ENCODE measurements at regions not wholly inside any gene's neighbourhood (a gene's known extent, or its start where the extent isn't known, plus 50 kb on each side); places are given as distances from the start of the nearest gene placed in this dataset.
"Not testable (repeated sequence)": the region's sequence is repeated elsewhere in the genome, so short reads cannot be mapped to it uniquely, and the experiment has no call there.

GRCh38 chr4:164239433-164239832 is 514.5 kb upstream of the SMIM31 start:
- DNase-seq, result no peak

- DNase-seq, result no peak
Measured at GRCh38 chr4:164239976-164240375, 514.0 kb upstream of the SMIM31 start.

GRCh38 chr4:164251257-164251656 is 502.7 kb upstream of the SMIM31 start:
- no peak for DNase-seq

- no peak for DNase-seq
Measured at GRCh38 chr4:164252286-164252685, 501.6 kb upstream of the SMIM31 start.

- no peak for DNase-seq
Measured at GRCh38 chr4:164261831-164262230, 492.1 kb upstream of the SMIM31 start.

- not testable (repeated sequence) for DNase-seq
Measured at GRCh38 chr4:164262508-164262907, 491.4 kb upstream of the SMIM31 start.

- DNase-seq, result peak; percentile 0
Measured at GRCh38 chr4:164277414-164277813, 476.5 kb upstream of the SMIM31 start.

- DNase-seq, result no peak
Measured at GRCh38 chr4:164287173-164287572, 466.8 kb upstream of the SMIM31 start.

- no peak for DNase-seq
Measured at GRCh38 chr4:164288578-164288977, 465.4 kb upstream of the SMIM31 start.

GRCh38 chr4:164293203-164293602 is 460.7 kb upstream of the SMIM31 start:
- no peak for DNase-seq

- DNase-seq, result no peak
Measured at GRCh38 chr4:164293743-164294142, 460.2 kb upstream of the SMIM31 start.

- DNase-seq, result no peak
Measured at GRCh38 chr4:164301430-164301829, 452.5 kb upstream of the SMIM31 start.

- DNase-seq, result peak; percentile 20
Measured at GRCh38 chr4:164304101-164304639, 449.8 kb upstream of the SMIM31 start.

GRCh38 chr4:164304861-164305260 is 449.1 kb upstream of the SMIM31 start:
- no peak for DNase-seq

- no peak for DNase-seq
Measured at GRCh38 chr4:164307262-164307661, 446.7 kb upstream of the SMIM31 start.

- no peak for DNase-seq
Measured at GRCh38 chr4:164312671-164313070, 441.3 kb upstream of the SMIM31 start.

GRCh38 chr4:164313853-164314252 is 440.1 kb upstream of the SMIM31 start:
- DNase-seq, result no peak

- no peak for DNase-seq
Measured at GRCh38 chr4:164318350-164318749, 435.6 kb upstream of the SMIM31 start.

- DNase-seq, result no peak
Measured at GRCh38 chr4:164319688-164320087, 434.2 kb upstream of the SMIM31 start.

- DNase-seq, result no peak
Measured at GRCh38 chr4:164320847-164321246, 433.1 kb upstream of the SMIM31 start.

GRCh38 chr4:164326056-164326455 is 427.9 kb upstream of the SMIM31 start:
- no peak for DNase-seq

GRCh38 chr4:164337219-164337944 is 416.5 kb upstream of the SMIM31 start:
- DNase-seq, result no peak

- no peak for DNase-seq
Measured at GRCh38 chr4:164343472-164343976, 410.4 kb upstream of the SMIM31 start.

GRCh38 chr4:164345756-164346155 is 408.2 kb upstream of the SMIM31 start:
- DNase-seq, result no peak

GRCh38 chr4:164350061-164350460 is 403.9 kb upstream of the SMIM31 start:
- peak; percentile 2 for DNase-seq
